ENCODE measurements at regions not wholly inside any gene's neighbourhood (a gene's known extent, or its start where the extent isn't known, plus 50 kb on each side); places are given as distances from the start of the nearest gene placed in this dataset.

- H3K9me3 Mint-ChIP-seq = no peaks in the 10 kb centered on the region
- H3K27me3 Mint-ChIP-seq = peaks cover 15% of the 10 kb centered on the region
- no peaks in the 10 kb centered on the region for H3K36me3 Mint-ChIP-seq
- H3K4me1 Mint-ChIP-seq (ENCODE audit: unreplicated experiment) = peaks cover 22% of the 10 kb centered on the region
- no peak overlapping the region for H3K27ac Mint-ChIP-seq
- no peak for TF ChIP-seq CTCF (conservative IDR thresholded peaks at IDR 0.05)
- peak; percentile 39 for DNase-seq (ENCODE audit: extremely low spot score, unreplicated experiment)
- no peak overlapping the region for H3K4me3 Mint-ChIP-seq
Observed at GRCh38 chr2:3043726-3044125, 333.9 kb downstream of the EIPR1 start.

GRCh38 chr2:3042601-3043585 lies 334.7 kb downstream of the EIPR1 start:
- Mint-ChIP-seq H3K36me3 (peaks cover 3% of the 10 kb centered on the region), H3K27me3 (peaks cover 18% of the 10 kb centered on the region), H3K27ac (no peak overlapping the region), H3K9me3 (peaks cover 5% of the 10 kb centered on the region), H3K4me1 (ENCODE audit: unreplicated experiment) (peaks cover 22% of the 10 kb centered on the region), H3K4me3 (no peak overlapping the region)
- peak; percentile 64 for DNase-seq (ENCODE audit: extremely low spot score, unreplicated experiment)
- TF ChIP-seq CTCF (conservative IDR thresholded peaks at IDR 0.05) = no peak

- DNase-seq (ENCODE audit: extremely low spot score, unreplicated experiment) = peak; percentile 60
- peaks cover 22% of the 10 kb centered on the region for H3K4me1 Mint-ChIP-seq (ENCODE audit: unreplicated experiment)
- H3K36me3 Mint-ChIP-seq = peaks cover 3% of the 10 kb centered on the region
- H3K27ac Mint-ChIP-seq = no peak overlapping the region
- no peak for TF ChIP-seq CTCF (conservative IDR thresholded peaks at IDR 0.05)
- peaks cover 18% of the 10 kb centered on the region for H3K27me3 Mint-ChIP-seq
- no peak overlapping the region for H3K4me3 Mint-ChIP-seq
- peaks cover 5% of the 10 kb centered on the region for H3K9me3 Mint-ChIP-seq
Observed at GRCh38 chr2:3041841-3042600, 335.6 kb downstream of the EIPR1 start.

GRCh38 chr2:3041246-3041645 lies 336.4 kb downstream of the EIPR1 start:
- no peak overlapping the region for H3K27ac Mint-ChIP-seq
- H3K36me3 Mint-ChIP-seq = peaks cover 3% of the 10 kb centered on the region
- H3K4me1 Mint-ChIP-seq (ENCODE audit: unreplicated experiment) = peaks cover 22% of the 10 kb centered on the region
- H3K9me3 Mint-ChIP-seq = peaks cover 5% of the 10 kb centered on the region
- peak; percentile 64 for DNase-seq (ENCODE audit: extremely low spot score, unreplicated experiment)
- TF ChIP-seq CTCF (conservative IDR thresholded peaks at IDR 0.05) = no peak
- H3K4me3 Mint-ChIP-seq = no peak overlapping the region
- H3K27me3 Mint-ChIP-seq = peaks cover 18% of the 10 kb centered on the region

- Mint-ChIP-seq H3K27me3 (peaks cover 18% of the 10 kb centered on the region), H3K9me3 (peaks cover 5% of the 10 kb centered on the region), H3K27ac (no peak overlapping the region), H3K4me3 (no peak overlapping the region), H3K4me1 (ENCODE audit: unreplicated experiment) (peaks cover 22% of the 10 kb centered on the region), H3K36me3 (peaks cover 3% of the 10 kb centered on the region)
- TF ChIP-seq CTCF (conservative IDR thresholded peaks at IDR 0.05) = no peak
- no peak for DNase-seq (ENCODE audit: extremely low spot score, unreplicated experiment)
Observed at GRCh38 chr2:3040496-3041140, 337.0 kb downstream of the EIPR1 start.
